ENCODE measurements at regions not wholly inside any gene's neighbourhood (a gene's known extent, or its start where the extent isn't known, plus 50 kb on each side); places are given as distances from the start of the nearest gene placed in this dataset.
"Not testable (repeated sequence)": the region's sequence is repeated elsewhere in the genome, so short reads cannot be mapped to it uniquely, and the experiment has no call there.

GRCh38 chr7:81446212-81446611 is 323.6 kb downstream of the HGF start:
- Histone ChIP-seq H3K36me3 (ENCODE audit: insufficient read depth) (no peaks in the 10 kb centered on the region), H3K4me1 (ENCODE audit: insufficient read depth) (no peaks in the 10 kb centered on the region), H3K27ac (ENCODE audit: low read depth) (no peak overlapping the region), H3K4me3 (ENCODE audit: low read depth, low read length) (no peak overlapping the region)
- 87% methylated on average over 1 of the region's 1 CpG for WGBS
- DNase-seq (ENCODE audit: extremely low spot score), result no peak

- Histone ChIP-seq H3K4me3 (ENCODE audit: low read depth, low read length) (no peak overlapping the region), H3K36me3 (ENCODE audit: insufficient read depth) (no peaks in the 10 kb centered on the region), H3K27ac (ENCODE audit: low read depth) (no peak overlapping the region), H3K4me1 (ENCODE audit: insufficient read depth) (no peaks in the 10 kb centered on the region)
- 96% methylated on average over 1 of the region's 1 CpG for WGBS
- no peak for DNase-seq (ENCODE audit: extremely low spot score)
Measured at GRCh38 chr7:81445462-81445861, 324.4 kb downstream of the HGF start.

- no peak for DNase-seq (ENCODE audit: extremely low spot score)
- Histone ChIP-seq H3K36me3 (ENCODE audit: insufficient read depth) (no peaks in the 10 kb centered on the region), H3K27ac (ENCODE audit: low read depth) (no peak overlapping the region), H3K4me3 (ENCODE audit: low read depth, low read length) (no peak overlapping the region), H3K4me1 (ENCODE audit: insufficient read depth) (no peaks in the 10 kb centered on the region)
- WGBS, result 34% methylated on average over 1 of the region's 1 CpG
Measured at GRCh38 chr7:81441750-81442149, 328.1 kb downstream of the HGF start.

GRCh38 chr7:81439591-81439990 is 330.3 kb downstream of the HGF start:
- Histone ChIP-seq H3K36me3 (ENCODE audit: insufficient read depth) (no peaks in the 10 kb centered on the region), H3K4me3 (ENCODE audit: low read depth, low read length) (no peak overlapping the region), H3K27ac (ENCODE audit: low read depth) (no peak overlapping the region), H3K4me1 (ENCODE audit: insufficient read depth) (no peaks in the 10 kb centered on the region)
- WGBS, result 48% methylated on average over 1 of the region's 1 CpG
- no peak for DNase-seq (ENCODE audit: extremely low spot score)

GRCh38 chr7:81437160-81437559 is 332.7 kb downstream of the HGF start:
- not testable (repeated sequence) for H3K4me3 ChIP-seq (ENCODE audit: low read depth, low read length); DNase-seq (ENCODE audit: extremely low spot score); H3K27ac ChIP-seq (ENCODE audit: low read depth); H3K36me3 ChIP-seq (ENCODE audit: insufficient read depth); H3K4me1 ChIP-seq (ENCODE audit: insufficient read depth)
- WGBS, result 98% methylated on average over 29 of the region's 29 CpGs

GRCh38 chr7:81433692-81434331 is 336.0 kb downstream of the HGF start:
- Histone ChIP-seq H3K4me1 (ENCODE audit: insufficient read depth) (no peaks in the 10 kb centered on the region), H3K4me3 (ENCODE audit: low read depth, low read length) (no peak overlapping the region), H3K27ac (ENCODE audit: low read depth) (no peak overlapping the region), H3K36me3 (ENCODE audit: insufficient read depth) (no peaks in the 10 kb centered on the region)
- DNase-seq (ENCODE audit: extremely low spot score), result no peak
- WGBS, result 90% methylated on average over 3 of the region's 3 CpGs

GRCh38 chr7:81433206-81433605 is 336.6 kb downstream of the HGF start:
- Histone ChIP-seq H3K27ac (ENCODE audit: low read depth) (no peak overlapping the region), H3K4me3 (ENCODE audit: low read depth, low read length) (no peak overlapping the region), H3K36me3 (ENCODE audit: insufficient read depth) (no peaks in the 10 kb centered on the region), H3K4me1 (ENCODE audit: insufficient read depth) (no peaks in the 10 kb centered on the region)
- 85% methylated on average over 1 of the region's 1 CpG for WGBS
- DNase-seq (ENCODE audit: extremely low spot score), result no peak

GRCh38 chr7:81430761-81431160 is 339.1 kb downstream of the HGF start:
- Histone ChIP-seq H3K4me1 (ENCODE audit: insufficient read depth) (no peaks in the 10 kb centered on the region), H3K4me3 (ENCODE audit: low read depth, low read length) (no peak overlapping the region), H3K36me3 (ENCODE audit: insufficient read depth) (no peaks in the 10 kb centered on the region), H3K27ac (ENCODE audit: low read depth) (no peak overlapping the region)
- peak; percentile 13 for DNase-seq (ENCODE audit: extremely low spot score)
- 43% methylated on average over 1 of the region's 1 CpG for WGBS

GRCh38 chr7:81430150-81430549 is 339.7 kb downstream of the HGF start:
- DNase-seq (ENCODE audit: extremely low spot score), result no peak
- 84% methylated on average over 6 of the region's 6 CpGs for WGBS
- H3K27ac ChIP-seq (ENCODE audit: low read depth), result no peak overlapping the region
- no peaks in the 10 kb centered on the region for H3K36me3 ChIP-seq (ENCODE audit: insufficient read depth)
- H3K4me3 ChIP-seq (ENCODE audit: low read depth, low read length), result no peak overlapping the region
- no peaks in the 10 kb centered on the region for H3K4me1 ChIP-seq (ENCODE audit: insufficient read depth)

GRCh38 chr7:81427461-81427860 is 342.4 kb downstream of the HGF start:
- H3K36me3 ChIP-seq (ENCODE audit: insufficient read depth), result no peaks in the 10 kb centered on the region
- WGBS, result 61% methylated on average over 2 of the region's 2 CpGs

GRCh38 chr7:81420526-81421226 is 349.2 kb downstream of the HGF start:
- H3K36me3 ChIP-seq (ENCODE audit: insufficient read depth), result no peaks in the 10 kb centered on the region
- DNase-seq (ENCODE audit: extremely low spot score), result no peak
- no peaks in the 10 kb centered on the region for H3K4me1 ChIP-seq (ENCODE audit: insufficient read depth)
- WGBS, result 95% methylated on average over 5 of the region's 5 CpGs
- no peak overlapping the region for H3K4me3 ChIP-seq (ENCODE audit: low read depth, low read length)
- H3K27ac ChIP-seq (ENCODE audit: low read depth), result no peak overlapping the region

More at GRCh38 chr7:81427461-81427860, 342.4 kb downstream of the HGF start:
- H3K27ac ChIP-seq (ENCODE audit: low read depth), result no peak overlapping the region
- no peaks in the 10 kb centered on the region for H3K4me1 ChIP-seq (ENCODE audit: insufficient read depth)
- no peak for DNase-seq (ENCODE audit: extremely low spot score)
- H3K4me3 ChIP-seq (ENCODE audit: low read depth, low read length), result no peak overlapping the region

- DNase-seq (ENCODE audit: extremely low spot score), result no peak
- Histone ChIP-seq H3K27ac (ENCODE audit: low read depth) (no peak overlapping the region), H3K4me1 (ENCODE audit: insufficient read depth) (no peaks in the 10 kb centered on the region), H3K36me3 (ENCODE audit: insufficient read depth) (no peaks in the 10 kb centered on the region), H3K4me3 (ENCODE audit: low read depth, low read length) (no peak overlapping the region)
Measured at GRCh38 chr7:81419731-81420130, 350.1 kb downstream of the HGF start.

- no peak for DNase-seq (ENCODE audit: extremely low spot score)
- WGBS, result 97% methylated on average over 1 of the region's 1 CpG
- no peaks in the 10 kb centered on the region for H3K4me1 ChIP-seq (ENCODE audit: insufficient read depth)
- H3K27ac ChIP-seq (ENCODE audit: low read depth), result no peak overlapping the region
- no peak overlapping the region for H3K4me3 ChIP-seq (ENCODE audit: low read depth, low read length)
- no peaks in the 10 kb centered on the region for H3K36me3 ChIP-seq (ENCODE audit: insufficient read depth)
Measured at GRCh38 chr7:81416659-81417058, 353.2 kb downstream of the HGF start.

- no peaks in the 10 kb centered on the region for H3K36me3 ChIP-seq (ENCODE audit: insufficient read depth)
- H3K4me1 ChIP-seq (ENCODE audit: insufficient read depth), result no peaks in the 10 kb centered on the region
- no peak overlapping the region for H3K27ac ChIP-seq (ENCODE audit: low read depth)
- 80% methylated on average over 1 of the region's 1 CpG for WGBS
- no peak overlapping the region for H3K4me3 ChIP-seq (ENCODE audit: low read depth, low read length)
- no peak for DNase-seq (ENCODE audit: extremely low spot score)
Measured at GRCh38 chr7:81415181-81415580, 354.7 kb downstream of the HGF start.

Measured in urinary bladder (tissue), 3 donors.